ENCODE measurements at regions not wholly inside any gene's neighbourhood (a gene's known extent, or its start where the extent isn't known, plus 50 kb on each side); places are given as distances from the start of the nearest gene placed in this dataset.
"Not testable (repeated sequence)": the region's sequence is repeated elsewhere in the genome, so short reads cannot be mapped to it uniquely, and the experiment has no call there.

- DNase-seq (ENCODE audit: low read depth in 2 of 2), result no peak
Measured at GRCh38 chr11:34001557-34002064, 49.9 kb upstream of the CAPRIN1 start.

- no peak for DNase-seq (ENCODE audit: low read depth in 2 of 2)
Measured at GRCh38 chr11:33999393-33999792, 52.1 kb upstream of the CAPRIN1 start.

DNA sequence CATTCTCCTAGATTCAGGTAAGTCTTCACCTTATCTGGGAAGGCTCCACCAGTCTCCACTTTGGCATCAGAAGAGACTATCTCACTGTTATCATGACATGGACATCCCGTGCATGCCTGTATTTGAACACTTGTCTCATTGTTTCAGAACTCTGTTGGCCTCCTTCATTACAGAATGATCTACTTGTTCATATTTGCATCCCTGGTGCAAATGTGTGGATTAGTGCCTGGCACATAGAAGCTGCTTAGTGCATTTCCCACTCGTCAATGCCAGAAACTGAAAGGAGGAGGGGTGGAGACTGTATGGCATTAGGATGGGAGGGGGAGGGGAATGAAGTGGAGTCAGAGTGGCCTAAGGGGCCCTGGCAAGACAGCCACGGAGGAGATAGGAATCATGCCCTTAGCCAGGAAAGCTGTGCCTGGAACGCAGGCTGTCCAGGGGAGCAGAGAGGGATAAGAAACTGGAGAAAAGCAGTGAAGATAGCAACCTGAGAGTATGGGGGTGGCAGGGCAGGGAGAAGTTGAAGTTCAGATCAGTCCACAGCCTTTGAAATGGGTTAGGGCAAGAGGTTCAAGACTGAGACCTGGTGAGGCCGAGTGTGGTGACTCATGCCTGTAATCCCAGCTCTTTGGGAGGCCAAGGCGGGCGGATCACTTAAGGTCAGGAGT is 53.8 kb upstream of the CAPRIN1 start:
- DNase-seq (ENCODE audit: low read depth in 2 of 2), result no peak

GRCh38 chr11:33996498-33997454 is 54.8 kb upstream of the CAPRIN1 start:
- peak; percentile 25 to 46 for DNase-seq (ENCODE audit: low read depth in 2 of 2)

DNA sequence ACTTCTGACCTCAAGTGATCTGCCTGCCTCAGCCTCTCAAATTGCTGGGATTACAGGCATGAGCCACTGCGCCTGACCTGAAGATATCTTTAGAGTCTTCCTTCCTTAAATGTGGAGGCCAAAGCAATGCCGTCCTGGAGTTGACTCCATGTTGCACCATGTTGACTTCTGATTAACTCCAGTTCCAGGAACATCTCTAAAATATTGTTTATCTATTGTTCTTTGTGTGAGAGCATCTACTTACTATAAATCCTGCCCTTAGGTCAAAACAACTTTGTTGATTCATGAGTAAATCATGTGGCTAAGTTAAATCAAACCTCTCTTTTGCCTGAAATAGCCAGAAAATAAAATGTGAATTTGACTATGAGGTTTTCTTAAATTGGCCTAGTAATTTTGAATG is 56.6 kb upstream of the CAPRIN1 start:
- DNase-seq (ENCODE audit: low read depth in 2 of 2), result no peak

DNA sequence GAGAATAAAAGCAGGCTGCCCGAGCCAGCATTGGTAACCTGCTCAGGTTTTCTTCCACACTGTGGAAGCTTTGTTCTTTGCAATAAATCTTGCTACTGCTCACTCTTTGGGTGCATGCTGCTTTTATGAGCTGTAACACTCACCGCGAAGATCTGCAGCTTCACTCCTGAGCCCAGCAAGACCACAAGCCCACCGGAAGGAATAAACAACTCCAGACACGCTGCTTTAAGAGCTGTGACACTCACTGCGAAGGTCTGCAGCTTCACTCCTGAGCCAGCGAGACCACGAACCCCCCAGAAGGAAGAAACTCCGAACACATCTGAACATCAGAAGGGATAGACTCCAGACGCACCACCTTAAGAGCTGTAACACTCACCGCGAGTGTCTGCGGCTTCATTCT is 60.4 kb upstream of the CAPRIN1 start:
- DNase-seq (ENCODE audit: low read depth in 2 of 2), result not testable (repeated sequence)

DNA sequence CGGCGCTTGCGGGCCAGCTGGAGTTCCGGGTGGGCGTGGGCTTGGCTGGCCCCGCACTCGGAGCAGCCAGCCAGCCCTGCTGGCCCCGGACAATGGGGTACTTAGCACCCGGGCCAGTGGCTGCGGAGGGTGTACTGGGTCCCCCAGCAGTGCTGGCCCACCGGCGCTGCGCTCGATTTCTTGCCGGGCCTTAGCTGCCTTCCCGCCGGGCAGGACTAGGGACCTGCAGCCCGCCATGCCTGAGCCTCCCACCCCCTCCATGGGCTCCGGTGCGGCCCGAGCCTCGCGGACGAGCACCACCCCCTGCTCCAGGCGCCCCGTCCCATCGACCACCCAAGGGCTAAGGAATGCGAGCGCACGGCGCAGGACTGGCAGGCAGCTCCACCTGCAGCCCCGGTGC is 61.4 kb upstream of the CAPRIN1 start:
- not testable (repeated sequence) for DNase-seq (ENCODE audit: low read depth in 2 of 2)

DNA sequence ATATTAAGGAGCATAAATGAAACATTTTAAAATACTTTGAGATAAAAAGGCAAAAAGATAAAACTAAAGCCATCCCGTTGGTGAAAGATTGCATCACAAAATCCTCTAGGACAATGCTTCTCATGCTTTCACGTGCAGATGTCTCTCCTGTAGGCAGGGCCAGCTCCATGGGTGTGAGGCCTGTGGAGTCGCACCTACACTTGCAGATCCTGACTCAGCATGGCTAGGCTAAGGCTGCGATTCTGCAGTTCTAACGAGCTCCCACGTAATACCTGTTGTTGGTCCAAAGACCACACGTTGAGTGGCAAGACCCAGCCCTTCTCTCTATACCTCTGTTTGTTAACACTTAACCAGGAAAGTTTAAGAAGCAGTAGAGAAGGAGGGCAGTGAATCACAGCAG is 62.1 kb upstream of the CAPRIN1 start:
- DNase-seq (ENCODE audit: low read depth in 2 of 2), result no peak

GRCh38 chr11:33988586-33989370 is 62.8 kb upstream of the CAPRIN1 start:
- no peak for DNase-seq (ENCODE audit: low read depth in 2 of 2)

DNA sequence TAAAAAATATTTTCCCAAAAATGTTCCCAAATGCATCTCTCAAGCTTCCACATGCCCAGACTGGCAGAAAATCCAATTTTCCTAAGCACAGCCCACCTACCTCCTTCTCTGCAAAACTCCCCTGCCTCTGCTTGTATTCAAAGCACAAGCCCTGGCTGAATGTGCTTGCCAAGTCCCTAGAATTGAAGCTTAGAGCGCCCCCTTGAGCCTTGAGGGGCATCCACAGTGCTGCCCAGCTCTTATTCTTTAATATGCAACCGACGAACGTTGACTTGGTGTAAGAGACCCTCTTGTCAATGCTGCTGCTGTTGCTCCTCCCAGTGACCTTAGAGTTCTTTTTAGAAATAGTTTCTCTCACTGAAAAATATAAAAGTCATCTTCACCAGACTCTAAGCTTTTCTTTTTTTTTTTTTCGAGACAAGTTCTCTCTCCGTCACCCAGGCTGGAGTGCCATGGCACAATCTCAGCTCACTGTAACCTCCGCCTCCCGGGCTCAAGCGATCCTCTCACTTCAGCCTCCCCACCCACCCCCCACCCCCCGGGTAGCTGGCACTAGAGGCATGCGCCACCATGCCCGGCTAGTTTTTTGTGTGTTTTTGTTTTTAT is 63.5 kb upstream of the CAPRIN1 start:
- peak; percentile 24 to 57 for DNase-seq (ENCODE audit: low read depth in 2 of 2)

DNA sequence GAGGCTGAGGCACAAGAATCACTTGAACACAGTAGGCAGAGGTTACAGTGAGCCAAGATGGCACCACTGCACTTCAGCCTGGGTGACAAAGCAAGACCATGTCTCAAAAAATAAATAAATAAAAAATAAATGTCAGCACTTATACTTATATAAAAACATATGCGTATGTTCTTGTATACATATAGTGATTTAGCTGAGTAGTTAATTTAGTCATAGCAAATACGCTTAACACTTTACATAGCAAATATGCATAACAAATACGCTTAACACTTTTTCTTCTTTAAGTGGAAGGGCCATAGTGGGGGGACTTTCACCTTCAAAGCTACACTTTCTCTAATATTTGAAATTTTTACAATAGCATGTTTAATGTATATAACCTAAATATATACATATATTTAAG is 64.0 kb upstream of the CAPRIN1 start:
- no peak for DNase-seq (ENCODE audit: low read depth in 2 of 2)

DNA sequence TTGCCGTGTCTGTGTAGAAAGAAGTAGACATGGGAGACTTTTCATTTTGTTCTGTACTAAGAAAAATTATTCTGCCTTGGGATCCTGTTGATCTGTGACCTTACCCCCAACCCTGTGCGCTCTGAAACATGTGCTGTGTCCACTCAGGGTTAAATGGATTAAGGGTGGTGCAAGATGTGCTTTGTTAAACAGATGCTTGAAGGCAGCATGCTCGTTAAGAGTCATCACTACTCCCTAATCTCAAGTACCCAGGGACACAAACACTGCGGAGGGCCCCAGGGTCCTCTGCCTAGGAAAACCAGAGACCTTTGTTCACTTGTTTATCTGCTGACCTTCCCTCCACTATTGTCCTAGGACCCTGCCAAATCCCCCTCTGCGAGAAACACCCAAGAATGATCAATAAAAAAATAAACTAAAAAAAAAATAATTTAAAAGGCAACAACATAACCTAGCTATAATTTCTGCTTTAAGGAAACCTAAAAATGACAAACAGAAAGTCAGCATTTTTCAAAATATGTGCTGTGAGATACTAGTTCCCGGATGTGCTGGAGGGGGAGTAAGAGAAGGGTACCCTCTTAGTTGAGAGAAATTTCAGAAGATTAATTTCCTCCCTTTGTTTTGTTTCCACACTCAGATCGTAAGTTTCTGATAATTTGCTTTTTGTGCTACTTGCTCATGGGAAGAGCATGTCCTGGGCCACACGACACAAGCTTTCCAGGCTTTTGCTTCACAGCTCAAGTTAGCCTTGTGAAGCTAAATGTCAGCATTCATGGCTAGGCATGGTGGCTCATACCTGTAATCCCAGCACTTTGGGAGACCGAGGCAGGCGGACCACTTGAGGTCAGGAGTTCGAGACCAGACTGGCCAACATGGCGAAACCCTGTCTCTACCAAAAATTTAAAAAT is 64.7 kb upstream of the CAPRIN1 start:
- DNase-seq (ENCODE audit: low read depth in 2 of 2), result not testable (repeated sequence)

- DNase-seq (ENCODE audit: low read depth in 2 of 2), result no peak
Measured at GRCh38 chr11:33984682-33985389, 66.7 kb upstream of the CAPRIN1 start.

DNA sequence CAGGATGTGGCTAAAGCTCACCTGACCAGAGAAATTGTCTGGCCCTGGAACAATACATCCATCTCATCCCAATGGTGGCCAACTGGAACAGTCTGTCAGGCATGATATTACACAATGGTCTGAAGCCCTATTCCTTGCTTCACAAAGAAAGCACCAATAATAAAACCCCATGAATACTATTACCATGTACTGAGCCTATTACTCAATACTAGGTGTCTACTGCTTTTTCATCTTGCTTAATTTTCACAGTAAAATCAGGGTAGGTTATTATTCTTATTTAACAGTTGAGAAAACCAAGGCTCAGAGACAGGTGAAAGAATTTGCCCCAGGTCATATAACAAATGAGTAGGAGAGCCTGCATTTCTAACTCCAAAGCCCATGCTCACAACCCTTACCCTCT is 68.9 kb upstream of the CAPRIN1 start:
- DNase-seq (ENCODE audit: low read depth in 2 of 2), result no peak

- no peak for DNase-seq (ENCODE audit: low read depth in 2 of 2)
Measured at GRCh38 chr11:33980897-33981296, 70.6 kb upstream of the CAPRIN1 start.

- no peak for DNase-seq (ENCODE audit: low read depth in 2 of 2)
Measured at GRCh38 chr11:33978376-33978775, 73.2 kb upstream of the CAPRIN1 start.

GRCh38 chr11:33977676-33978075 is 73.9 kb upstream of the CAPRIN1 start:
- DNase-seq (ENCODE audit: low read depth in 2 of 2), result no peak

- DNase-seq (ENCODE audit: low read depth in 2 of 2), result no peak
Measured at GRCh38 chr11:33976495-33977199, 74.9 kb upstream of the CAPRIN1 start.

- no peak for DNase-seq (ENCODE audit: low read depth in 2 of 2)
Measured at GRCh38 chr11:33974804-33975203, 76.7 kb upstream of the CAPRIN1 start.
